ENCODE measurements at regions not wholly inside any gene's neighbourhood (a gene's known extent, or its start where the extent isn't known, plus 50 kb on each side); places are given as distances from the start of the nearest gene placed in this dataset.

DNA sequence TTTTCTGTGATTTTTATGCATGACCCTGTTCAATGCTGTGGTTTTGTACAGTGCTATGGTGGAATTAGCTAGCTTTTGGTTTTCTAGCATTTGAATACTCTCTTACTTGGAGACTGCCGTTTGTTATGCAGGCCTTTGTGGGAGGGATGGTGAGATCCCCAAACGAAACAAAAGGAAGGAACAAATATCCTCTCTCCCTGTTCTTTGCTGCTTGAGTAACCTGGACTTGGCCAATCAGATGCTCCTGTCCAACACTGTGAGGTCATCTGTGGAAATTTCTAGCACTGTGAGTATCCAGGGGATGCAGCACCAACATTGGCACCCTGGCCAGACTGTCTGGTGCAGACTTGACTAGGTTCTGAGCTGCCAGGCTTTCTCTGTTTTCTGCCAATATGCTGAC lies 314.4 kb downstream of the ANKRD30A start (continued):
- no peak for TF ChIP-seq RELB (IDR thresholded peaks at IDR 0.05; ENCODE audit: low read depth)
- no peak for TF ChIP-seq NFXL1 (IDR thresholded peaks at IDR 0.05; ENCODE audit: borderline replicate concordance)
- no peak for TF ChIP-seq REST (IDR thresholded peaks at IDR 0.05; ENCODE audit: low read depth, low read length)
- TF ChIP-seq, protein P1, sequence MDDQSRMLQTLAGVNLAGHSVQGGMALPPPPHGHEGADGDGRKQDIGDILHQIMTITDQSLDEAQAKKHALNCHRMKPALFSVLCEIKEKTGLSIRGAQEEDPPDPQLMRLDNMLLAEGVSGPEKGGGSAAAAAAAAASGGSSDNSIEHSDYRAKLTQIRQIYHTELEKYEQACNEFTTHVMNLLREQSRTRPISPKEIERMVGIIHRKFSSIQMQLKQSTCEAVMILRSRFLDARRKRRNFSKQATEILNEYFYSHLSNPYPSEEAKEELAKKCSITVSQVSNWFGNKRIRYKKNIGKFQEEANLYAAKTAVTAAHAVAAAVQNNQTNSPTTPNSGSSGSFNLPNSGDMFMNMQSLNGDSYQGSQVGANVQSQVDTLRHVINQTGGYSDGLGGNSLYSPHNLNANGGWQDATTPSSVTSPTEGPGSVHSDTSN (IDR thresholded peaks at IDR 0.05; ENCODE audit: insufficient replicate concordance, low read depth, low read length): no peak

- SMC1A ChIA-PET (ENCODE audit: uncharacterized antibody, unreplicated experiment): interaction anchor here (2.0 kb wide), 1 partner anchor 318 kb away, joined by 8 read pairs; no protein-coding TSS in a partner anchor
- Histone ChIP-seq H4K20me1 (ENCODE audit: control insufficient read depth, insufficient read depth) (no peaks in the 10 kb centered on the region), H3K9ac (ENCODE audit: control insufficient read depth, insufficient read depth, low read length) (no peak overlapping the region), H3K4me1 (ENCODE audit: control insufficient read depth, insufficient read depth, low read length) (no peaks in the 10 kb centered on the region), H3K4me3 (no peak overlapping the region), H3K36me3 (ENCODE audit: control insufficient read depth in 2 of 2, insufficient read depth in 2 of 2, low read length in 1 of 2) (no peaks in the 10 kb centered on the region), H3K27ac (ENCODE audit: control insufficient read depth, insufficient read depth) (no peak overlapping the region), H3K79me2 (ENCODE audit: control insufficient read depth, insufficient read depth, low read length) (no peaks in the 10 kb centered on the region), H3K9me3 (replicated peaks; ENCODE audit: control insufficient read depth, insufficient read depth, low read length) (no peaks in the 10 kb centered on the region), H3K27me3 (replicated peaks in 1 of 2; ENCODE audit: control insufficient read depth in 2 of 2, insufficient read depth in 2 of 2, low read length in 1 of 2) (no peaks in the 10 kb centered on the region), H3K4me2 (ENCODE audit: control insufficient read depth, insufficient read depth) (no peak overlapping the region), H2AFZ (ENCODE audit: control insufficient read depth, low read depth, low read length) (no peak overlapping the region)
- no peak for FAIRE-seq
- POLR2A ChIA-PET: interaction anchor here (0.6 kb wide), 1 partner anchor 43 kb away, joined by 3 read pairs; no protein-coding TSS in a partner anchor
- no TSS peak for BruUV-seq (replicated peaks)
- no peak for DNase-seq (ENCODE audit: low read depth, low spot score)
- WGBS (ENCODE audit: insufficient coverage, insufficient replicate concordance, low lambda C conversion rate, missing lambda C conversion rate): 36% methylated on average over 2 of the region's 2 CpGs
- TF ChIP-seq CREB1 (IDR thresholded peaks at IDR 0.05; ENCODE audit: low read depth) (no peak), MTA2 (IDR thresholded peaks at IDR 0.05; ENCODE audit: low read depth) (peak; percentile 16; the same call in 1 of the 2 replicates)
- in situ Hi-C loops (cut with MboI) (no loop called here), intact Hi-C loops (cut with micrococcal nuclease; ENCODE audit: unreplicated experiment) (no loop called here)
- RAD21 ChIA-PET (ENCODE audit: unreplicated experiment): interaction anchor here (2.0 to 3.4 kb wide), 3 partner anchors 53 to 319 kb away, joined by 8 to 22 read pairs (median 10); no protein-coding TSS in a partner anchor
- CTCF ChIA-PET: interaction anchor here (5.3 kb wide), 1 partner anchor 59 kb away, joined by 50 read pairs; no protein-coding TSS in a partner anchor
- no peak for ATAC-seq
Observed at GRCh38 chr10:37436357-37436756, 311.0 kb downstream of the ANKRD30A start.

All from GM12878 (cell line).